ENCODE measurements at regions not wholly inside any gene's neighbourhood (a gene's known extent, or its start where the extent isn't known, plus 50 kb on each side); places are given as distances from the start of the nearest gene placed in this dataset.

GRCh38 chr6:110033101-110033500 lies 55.0 kb downstream of the GPR6 start:
- no peak for TF ChIP-seq CTCF (IDR thresholded peaks at IDR 0.05; ENCODE audit: extremely low read depth, low read depth, low read length)
- Histone ChIP-seq H3K4me1 (ENCODE audit: insufficient read depth, low read length) (no peaks in the 10 kb centered on the region), H4K20me1 (ENCODE audit: insufficient read depth, low read length) (no peaks in the 10 kb centered on the region), H3K4me2 (ENCODE audit: insufficient read depth, low read length) (no peak overlapping the region), H3K79me2 (ENCODE audit: insufficient read depth, low read length) (no peaks in the 10 kb centered on the region), H3K27me3 (ENCODE audit: insufficient read depth, low read length) (no peaks in the 10 kb centered on the region), H3K9me3 (ENCODE audit: low read depth, low read length) (no peaks in the 10 kb centered on the region), H2AFZ (ENCODE audit: low read length) (no peak overlapping the region), H3K36me3 (ENCODE audit: insufficient read depth, low read length) (no peaks in the 10 kb centered on the region), H3K4me3 (ENCODE audit: insufficient read depth, low read length) (no peak overlapping the region), H3K27ac (ENCODE audit: low read depth, low read length) (no peak overlapping the region)
- no peak for DNase-seq (ENCODE audit: insufficient read length, low spot score, missing footprints)

GRCh38 chr6:110033749-110034666 lies 55.9 kb downstream of the GPR6 start:
- DNase-seq (ENCODE audit: insufficient read length, low spot score, missing footprints): no peak
- Histone ChIP-seq H3K9me3 (ENCODE audit: low read depth, low read length) (no peaks in the 10 kb centered on the region), H3K27me3 (ENCODE audit: insufficient read depth, low read length) (no peaks in the 10 kb centered on the region), H3K36me3 (ENCODE audit: insufficient read depth, low read length) (no peaks in the 10 kb centered on the region), H2AFZ (ENCODE audit: low read length) (no peak overlapping the region), H4K20me1 (ENCODE audit: insufficient read depth, low read length) (no peaks in the 10 kb centered on the region), H3K79me2 (ENCODE audit: insufficient read depth, low read length) (no peaks in the 10 kb centered on the region), H3K4me1 (ENCODE audit: insufficient read depth, low read length) (no peaks in the 10 kb centered on the region), H3K4me3 (ENCODE audit: insufficient read depth, low read length) (no peak overlapping the region), H3K4me2 (ENCODE audit: insufficient read depth, low read length) (no peak overlapping the region), H3K27ac (ENCODE audit: low read depth, low read length) (no peak overlapping the region)
- TF ChIP-seq CTCF (IDR thresholded peaks at IDR 0.05; ENCODE audit: extremely low read depth, low read depth, low read length): no peak

GRCh38 chr6:110034667-110035036 lies 56.5 kb downstream of the GPR6 start:
- Histone ChIP-seq H3K79me2 (ENCODE audit: insufficient read depth, low read length) (no peaks in the 10 kb centered on the region), H3K27ac (ENCODE audit: low read depth, low read length) (no peak overlapping the region), H3K4me2 (ENCODE audit: insufficient read depth, low read length) (no peak overlapping the region), H3K36me3 (ENCODE audit: insufficient read depth, low read length) (no peaks in the 10 kb centered on the region), H3K4me3 (ENCODE audit: insufficient read depth, low read length) (no peak overlapping the region), H3K27me3 (ENCODE audit: insufficient read depth, low read length) (no peaks in the 10 kb centered on the region), H3K4me1 (ENCODE audit: insufficient read depth, low read length) (no peaks in the 10 kb centered on the region), H3K9me3 (ENCODE audit: low read depth, low read length) (no peaks in the 10 kb centered on the region), H4K20me1 (ENCODE audit: insufficient read depth, low read length) (no peaks in the 10 kb centered on the region), H2AFZ (ENCODE audit: low read length) (no peak overlapping the region)
- no peak for DNase-seq (ENCODE audit: insufficient read length, low spot score, missing footprints)
- no peak for TF ChIP-seq CTCF (IDR thresholded peaks at IDR 0.05; ENCODE audit: extremely low read depth, low read depth, low read length)

- H2AFZ ChIP-seq (ENCODE audit: low read length): no peak overlapping the region
- no peaks in the 10 kb centered on the region for H3K79me2 ChIP-seq (ENCODE audit: insufficient read depth, low read length)
- no peaks in the 10 kb centered on the region for H3K36me3 ChIP-seq (ENCODE audit: insufficient read depth, low read length)
- no peaks in the 10 kb centered on the region for H3K27me3 ChIP-seq (ENCODE audit: insufficient read depth, low read length)
- no peaks in the 10 kb centered on the region for H3K4me1 ChIP-seq (ENCODE audit: insufficient read depth, low read length)
- no peak for TF ChIP-seq CTCF (IDR thresholded peaks at IDR 0.05; ENCODE audit: extremely low read depth, low read depth, low read length)
- no peaks in the 10 kb centered on the region for H4K20me1 ChIP-seq (ENCODE audit: insufficient read depth, low read length)
- H3K4me3 ChIP-seq (ENCODE audit: insufficient read depth, low read length): no peak overlapping the region
- no peak overlapping the region for H3K27ac ChIP-seq (ENCODE audit: low read depth, low read length)
- H3K9me3 ChIP-seq (ENCODE audit: low read depth, low read length): no peaks in the 10 kb centered on the region
- no peak overlapping the region for H3K4me2 ChIP-seq (ENCODE audit: insufficient read depth, low read length)
- no peak for DNase-seq (ENCODE audit: insufficient read length, low spot score, missing footprints)
Measured at GRCh38 chr6:110035321-110035720, 57.2 kb downstream of the GPR6 start.

Data from osteoblast (primary cell).